SK-N-SH (cell line): ENCODE measurements at regions not wholly inside any gene's neighbourhood (a gene's known extent, or its start where the extent isn't known, plus 50 kb on each side); places are given as distances from the start of the nearest gene placed in this dataset.

Experiments
- CTCF ChIA-PET: fragments of 300-600, 350-600 bp; formaldehyde crosslinking; extraction: SDS; loops from one replicate; lab custom pipeline; 2021; lab: Yijun Ruan, JAX
- POLR2A ChIA-PET: fragments of 350-600 bp; sonication (Branson Sonifier 250); formaldehyde crosslinking; extraction: SDS; loops from one replicate; lab custom pipeline; 2020; ENCODE audit warnings: antibody characterized with exemption, inconsistent platforms; lab: Yijun Ruan, JAX
- DNase-seq: peaks from one replicate; pipeline ENCODE4 v3.0.0; 2012
- H2AFZ ChIP-seq: fragments of 200-600 bp; sonication (generic); 2 replicates; pipeline ENCODE4 v1.8.1; 2016; ENCODE audit warnings: antibody characterized with exemption, mild to moderate bottlenecking, low read depth
- H3F3A ChIP-seq: fragments of 200-600 bp; sonication (generic); replicated peaks from 2 replicates; pipeline ENCODE3; 2016; ENCODE audit warnings: antibody characterized with exemption, mild to moderate bottlenecking; ENCODE audit not compliant: insufficient read depth
- H3K27ac ChIP-seq, 2 experiments: fragments of 200-500 bp in 1 of 2; fragments of 200-600 bp in 1 of 2; sonication (Bioruptor generic) in 1 of 2; sonication (generic), shearing (Covaris generic) in 1 of 2; 2 replicates each; pipeline versions ENCODE4 v1.5.1 to v1.6.1; 2014 to 2016; ENCODE audit warnings: low read depth in 2 of 2, inconsistent platforms in 1 of 2, low read length in 1 of 2, mild to moderate bottlenecking in 1 of 2, mixed read lengths in 1 of 2
- H3K27me3 ChIP-seq: fragments of 200-600 bp; sonication (generic), shearing (Covaris generic); 2 replicates; pipeline ENCODE4 v1.6.1; 2016; ENCODE audit warnings: mixed run types; ENCODE audit not compliant: insufficient read depth
- H3K36me3 ChIP-seq, 2 experiments: fragments of 200-500 bp in 1 of 2; fragments of 200-600 bp in 1 of 2; sonication (Bioruptor generic) in 1 of 2; sonication (generic) in 1 of 2; replicated peaks in 1 of 2; 2 replicates each; pipeline versions ENCODE3 to v1.5.1; 2014 to 2016; ENCODE audit warnings: low read length in 1 of 2, mild to moderate bottlenecking in 1 of 2; ENCODE audit not compliant: insufficient read depth in 2 of 2, control insufficient read depth in 1 of 2
- H3K4me1 ChIP-seq, 2 experiments: fragments of 200-500 bp in 1 of 2; fragments of 200-600 bp in 1 of 2; sonication (Bioruptor generic) in 1 of 2; sonication (generic), shearing (Covaris generic) in 1 of 2; 2 replicates each; pipeline versions ENCODE4 v1.5.1 to v1.6.1; 2014 to 2016; ENCODE audit warnings: low read depth in 1 of 2, low read length in 1 of 2, mixed run types in 1 of 2; ENCODE audit not compliant: insufficient read depth in 2 of 2, control insufficient read depth in 1 of 2
- H3K4me2 ChIP-seq: fragments of 200-600 bp; sonication (generic), shearing (Covaris generic); 2 replicates; pipeline ENCODE4 v1.6.1; 2017; ENCODE audit warnings: mixed run types
- H3K4me3 ChIP-seq, 2 experiments: fragments of 200-500 bp in 1 of 2; fragments of 200-600 bp in 1 of 2; sonication (Bioruptor generic) in 1 of 2; sonication (generic), shearing (Covaris generic) in 1 of 2; 2 replicates each; pipeline versions ENCODE4 v1.5.1 to v1.8.1; 2014 to 2016; ENCODE audit warnings: low read depth in 2 of 2, inconsistent platforms in 1 of 2, low read length in 1 of 2, mild to moderate bottlenecking in 1 of 2, mixed read lengths in 1 of 2, moderate library complexity in 1 of 2
- H3K79me2 ChIP-seq: fragments of 200-600 bp; sonication (generic); 2 replicates; pipeline ENCODE4 v1.8.1; 2017; ENCODE audit warnings: mild to moderate bottlenecking; ENCODE audit not compliant: insufficient read depth
- H3K9ac ChIP-seq: fragments of 200-600 bp; sonication (generic); 2 replicates; pipeline ENCODE4 v1.6.1; 2017; ENCODE audit warnings: mixed run types
- H3K9me2 ChIP-seq: fragments of 200-600 bp; sonication (generic); 2 replicates; pipeline ENCODE4 v1.6.1; 2017; ENCODE audit warnings: mixed run types
- H3K9me3 ChIP-seq: fragments of 200-600 bp; sonication (generic); 2 replicates; pipeline ENCODE4 v1.6.1; 2017; ENCODE audit warnings: mixed run types, mild to moderate bottlenecking, moderate library complexity
- H4K20me1 ChIP-seq: fragments of 200-600 bp; sonication (generic); 2 replicates; pipeline ENCODE4 v1.6.1; 2017; ENCODE audit warnings: mild to moderate bottlenecking, mixed run types; ENCODE audit not compliant: insufficient read depth
- CHD2 ChIP-seq: fragments of 150-350 bp; IDR thresholded peaks from 2 replicates; pipeline ENCODE4 v1.6.1; 2018; ENCODE audit warnings: low read length; ENCODE audit not compliant: partially characterized antibody
- CTCF ChIP-seq: fragments of 200-600 bp; sonication (generic); IDR thresholded peaks from 2 replicates; pipeline ENCODE4 v1.6.1; 2017; ENCODE audit warnings: antibody characterized with exemption, mild to moderate bottlenecking, moderate library complexity
- EP300 ChIP-seq, 2 experiments: IDR thresholded peaks; 2 replicates each; pipeline versions ENCODE4 v1.4.0 to v1.6.1; 2012; ENCODE audit warnings: borderline replicate concordance in 1 of 2, low read depth in 1 of 2, low read length in 1 of 2
- EZH2phosphoT487 ChIP-seq: fragments of 200-600 bp; sonication (generic); IDR thresholded peaks from 2 replicates; pipeline ENCODE4 v1.6.1; 2017; ENCODE audit warnings: low read depth, mixed run types, mild to moderate bottlenecking, antibody characterized with exemption, moderate library complexity, borderline replicate concordance
- FOXM1 ChIP-seq: IDR thresholded peaks from 2 replicates; pipeline ENCODE4 v1.4.0; 2012; ENCODE audit warnings: low read depth, mild to moderate bottlenecking
- JUND ChIP-seq: IDR thresholded peaks from 2 replicates; pipeline ENCODE4 v1.4.0; 2012
- MXI1 ChIP-seq: IDR thresholded peaks from 2 replicates; pipeline ENCODE4 v1.6.1; 2012; ENCODE audit warnings: mild to moderate bottlenecking, low read depth, low read length, improper control_type of control experiment
- NFIC ChIP-seq: IDR thresholded peaks from 2 replicates; pipeline ENCODE4 v1.4.0; 2012; ENCODE audit warnings: borderline replicate concordance
- NRF1 ChIP-seq: IDR thresholded peaks from 2 replicates; pipeline ENCODE4 v1.6.1; 2012; ENCODE audit warnings: low read depth, mild to moderate bottlenecking, low read length
- POLR2AphosphoS5 ChIP-seq: IDR thresholded peaks from 2 replicates; pipeline ENCODE4 v1.6.1; 2012; ENCODE audit warnings: low read depth, low read length
- RAD21 ChIP-seq: IDR thresholded peaks from 2 replicates; pipeline ENCODE4 v1.6.1; 2012; ENCODE audit warnings: mild to moderate bottlenecking, low read length
- RCOR1 ChIP-seq: fragments of 150-350 bp; IDR thresholded peaks from 2 replicates; pipeline ENCODE4 v1.6.1; 2017; ENCODE audit warnings: antibody characterized with exemption, low read length
- RFX5 ChIP-seq: IDR thresholded peaks from 2 replicates; pipeline ENCODE4 v1.6.1; 2012; ENCODE audit warnings: mild to moderate bottlenecking, improper control_type of control experiment, low read length
- SIN3A ChIP-seq: IDR thresholded peaks from 2 replicates; pipeline ENCODE4 v1.6.1; 2012; ENCODE audit warnings: low read depth, mild to moderate bottlenecking, low read length, moderate library complexity, borderline replicate concordance
- SMC3 ChIP-seq: IDR thresholded peaks from 2 replicates; pipeline ENCODE4 v1.6.1; 2012; ENCODE audit warnings: low read depth, low read length, improper control_type of control experiment
- TCF12 ChIP-seq: IDR thresholded peaks from 2 replicates; pipeline ENCODE4 v1.4.0; 2012
- TEAD4 ChIP-seq: IDR thresholded peaks from 2 replicates; pipeline ENCODE4 v1.4.0; 2012; ENCODE audit warnings: mild to moderate bottlenecking, borderline replicate concordance; ENCODE audit not compliant: insufficient read depth
- USF2 ChIP-seq: fragments of 150-350 bp; IDR thresholded peaks from 2 replicates; pipeline ENCODE4 v1.6.1; 2017; ENCODE audit warnings: antibody characterized with exemption, low read length, low read depth, borderline replicate concordance
- WGBS: methylation state at CpG from one replicate; pipeline ENCODE4 v1.1.6; 2017; ENCODE audit warnings: low lambda C conversion rate; 5-methylcytosine and 5-hydroxymethylcytosine counted together

- 49% methylated on average over 4 of the region's 4 CpGs for WGBS
- Histone ChIP-seq H3K9me2 (no peaks in the 10 kb centered on the region), H3K4me2 (no peak overlapping the region), H2AFZ (no peak overlapping the region), H3K9ac (no peak overlapping the region), H3K4me1 (peaks cover 0 to 4% of the 10 kb centered on the region in 2 experiments; a peak in 1 of 4 replicates), H3K4me3 (no peak overlapping the region), H3K27ac (no peak overlapping the region), H3K27me3 (no peaks in the 10 kb centered on the region), H3F3A (no peaks in the 10 kb centered on the region), H3K79me2 (no peaks in the 10 kb centered on the region), H3K36me3 (no peaks in the 10 kb centered on the region), H4K20me1 (no peaks in the 10 kb centered on the region), H3K9me3 (no peaks in the 10 kb centered on the region)
- CTCF ChIA-PET, result no interaction called here
- no peak for TF ChIP-seq JUND
- no peak for TF ChIP-seq EP300 (IDR thresholded peaks at IDR 0.05; ENCODE audit: borderline replicate concordance in 1 of 2, low read depth in 1 of 2, low read length in 1 of 2)
- TF ChIP-seq RAD21, result no peak
- no peak for TF ChIP-seq TCF12
- no peak for TF ChIP-seq CHD2
- TF ChIP-seq FOXM1, result no peak
- no peak for TF ChIP-seq SMC3
- POLR2A ChIA-PET, result interaction anchor here (0.8 kb wide), 1 partner anchor 388 kb away, joined by 3 read pairs; no protein-coding TSS in a partner anchor
- no peak for DNase-seq
Measured at GRCh38 chr10:33725430-33725829, 391.0 kb upstream of the NRP1 start.

- Histone ChIP-seq H3K9ac (no peak overlapping the region), H3F3A (no peaks in the 10 kb centered on the region), H3K36me3 (no peaks in the 10 kb centered on the region)
- POLR2A ChIA-PET, result no interaction called here
- TF ChIP-seq RCOR1, result no peak
- no peak for TF ChIP-seq TEAD4
- no peak for TF ChIP-seq POLR2AphosphoS5
- TF ChIP-seq NRF1, result no peak
- TF ChIP-seq CTCF, result no peak
- no peak for TF ChIP-seq NFIC
- TF ChIP-seq SIN3A, result no peak
- TF ChIP-seq EZH2phosphoT487, result no peak
- no peak for TF ChIP-seq RAD21
- TF ChIP-seq MXI1, result no peak
- TF ChIP-seq USF2, result no peak
- TF ChIP-seq RFX5, result no peak
- no peak for TF ChIP-seq FOXM1
- TF ChIP-seq, all 33 proteins: peak for 0
- H3K4me3 ChIP-seq, result no peak overlapping the region
- H4K20me1 ChIP-seq, result no peaks in the 10 kb centered on the region
- no peaks in the 10 kb centered on the region for H3K9me3 ChIP-seq
- 64% methylated on average over 2 of the region's 2 CpGs for WGBS
- H2AFZ ChIP-seq, result no peak overlapping the region
- no peaks in the 10 kb centered on the region for H3K9me2 ChIP-seq
- no peak overlapping the region for H3K27ac ChIP-seq
- H3K79me2 ChIP-seq, result no peaks in the 10 kb centered on the region
- DNase-seq, result no peak
- H3K4me2 ChIP-seq, result no peak overlapping the region
- H3K4me1 ChIP-seq, result no peaks in the 10 kb centered on the region
- H3K27me3 ChIP-seq, result no peaks in the 10 kb centered on the region
- CTCF ChIA-PET, result no interaction called here
Measured at GRCh38 chr10:33723181-33723580, 388.7 kb upstream of the NRP1 start.
